HEK293 (cell line): ENCODE measurements at regions not wholly inside any gene's neighbourhood (a gene's known extent, or its start where the extent isn't known, plus 50 kb on each side); places are given as distances from the start of the nearest gene placed in this dataset.

Experiments used
- BCL6B ChIP-seq: fragments of 450-650 bp; formaldehyde crosslinking; IDR thresholded peaks from 2 replicates; pipeline ENCODE4 v1.5.1; 2017; ENCODE audit warnings: missing biosample characterization, missing genetic modification characterization
- CTCF ChIP-seq: fragments of 450-650 bp; formaldehyde crosslinking; IDR thresholded peaks from 2 replicates; pipeline ENCODE4 v1.5.1; 2016; ENCODE audit warnings: missing biosample characterization, missing genetic modification characterization
- HOXA7 ChIP-seq: sonication (generic); formaldehyde crosslinking; IDR thresholded peaks from 2 replicates; pipeline ENCODE4 v1.8.1; 2022; ENCODE audit warnings: missing genetic modification reagents, borderline replicate concordance
- REST ChIP-seq: fragments of 450-650 bp; formaldehyde crosslinking; IDR thresholded peaks from 2 replicates; pipeline ENCODE4 v1.5.1; 2016; ENCODE audit warnings: missing biosample characterization, missing genetic modification characterization
- SALL2 ChIP-seq: fragments of 450-650 bp; formaldehyde crosslinking; IDR thresholded peaks from 2 replicates; pipeline ENCODE4 v1.5.0; 2017; ENCODE audit warnings: missing biosample characterization, mild to moderate bottlenecking, missing genetic modification characterization, borderline replicate concordance
- SP2 ChIP-seq: fragments of 450-650 bp; formaldehyde crosslinking; IDR thresholded peaks from 2 replicates; pipeline ENCODE4 v1.5.1; 2016; ENCODE audit warnings: missing biosample characterization, missing genetic modification characterization
- YY1 ChIP-seq: fragments of 450-650 bp; formaldehyde crosslinking; IDR thresholded peaks from 2 replicates; pipeline ENCODE4 v1.5.1; 2018; ENCODE audit warnings: missing biosample characterization, missing genetic modification characterization
- ZBTB11 ChIP-seq: fragments of 450-650 bp; formaldehyde crosslinking; conservative IDR thresholded peaks from 2 replicates; pipeline ENCODE4 v1.5.1; 2016; ENCODE audit warnings: low read depth, missing biosample characterization, missing genetic modification characterization
- ZBTB44 ChIP-seq: fragments of 450-650 bp; IDR thresholded peaks from 2 replicates; pipeline ENCODE4 v1.5.1; 2018; ENCODE audit warnings: missing biosample characterization, mild to moderate bottlenecking, missing genetic modification characterization
- ZBTB8A ChIP-seq: fragments of 450-650 bp; formaldehyde crosslinking; IDR thresholded peaks from 2 replicates; pipeline ENCODE4 v1.5.1; 2016; ENCODE audit warnings: missing biosample characterization, missing genetic modification characterization
- ZFP41 ChIP-seq: fragments of 450-650 bp; formaldehyde crosslinking; IDR thresholded peaks from 2 replicates; pipeline ENCODE4 v1.5.1; 2016; ENCODE audit warnings: missing biosample characterization, missing genetic modification characterization, borderline replicate concordance
- ZNF174 ChIP-seq: fragments of 450-650 bp; formaldehyde crosslinking; IDR thresholded peaks from 2 replicates; pipeline ENCODE4 v1.5.0; 2017; ENCODE audit warnings: missing biosample characterization, mild to moderate bottlenecking, missing genetic modification characterization
- ZNF777 ChIP-seq: fragments of 450-650 bp; formaldehyde crosslinking; IDR thresholded peaks from 2 replicates; pipeline ENCODE4 v1.5.1; 2017; ENCODE audit warnings: missing biosample characterization, missing genetic modification characterization, borderline replicate concordance
- ZNF785 ChIP-seq: fragments of 450-650 bp; formaldehyde crosslinking; IDR thresholded peaks from 2 replicates; pipeline ENCODE4 v1.5.1; 2016; ENCODE audit warnings: missing biosample characterization, missing genetic modification characterization

GRCh38 chr3:110859336-110859735 is 212.3 kb upstream of the NECTIN3 start:
- TF ChIP-seq SP2 (no peak), ZBTB44 (tag by site-specific recombination) (no peak), ZBTB11 (tag by site-specific recombination) (no peak), ZBTB8A (no peak), ZNF777 (tag by site-specific recombination) (no peak), CTCF (tag by site-specific recombination) (no peak), HOXA7 (CRISPR knock-in tag) (no peak), BCL6B (no peak), REST (tag by site-specific recombination) (no peak), ZFP41 (tag by site-specific recombination) (no peak), ZNF785 (tag by site-specific recombination) (no peak), YY1 (no peak), SALL2 (no peak), ZNF174 (tag by site-specific recombination) (no peak)
